Fibroblast of villous mesenchyme (primary cell): ENCODE measurements at regions not wholly inside any gene's neighbourhood (a gene's known extent, or its start where the extent isn't known, plus 50 kb on each side); places are given as distances from the start of the nearest gene placed in this dataset.

Experiments used
- DNase-seq: peaks from one replicate; pipeline ENCODE4 v3.0.0-alpha.2; 2010; ENCODE audit warnings: low read depth
- H3K4me3 ChIP-seq: 2 replicates; pipeline ENCODE4 v1.5.1; 2011; ENCODE audit warnings: low read depth, mild to moderate bottlenecking, low read length
- TF ChIP-seq, protein P1 (sequence below): IDR thresholded peaks from 2 replicates; pipeline ENCODE4 v1.5.1; 2012; ENCODE audit warnings: low read depth, mild to moderate bottlenecking, low read length; ENCODE audit not compliant: insufficient read depth

DNA sequence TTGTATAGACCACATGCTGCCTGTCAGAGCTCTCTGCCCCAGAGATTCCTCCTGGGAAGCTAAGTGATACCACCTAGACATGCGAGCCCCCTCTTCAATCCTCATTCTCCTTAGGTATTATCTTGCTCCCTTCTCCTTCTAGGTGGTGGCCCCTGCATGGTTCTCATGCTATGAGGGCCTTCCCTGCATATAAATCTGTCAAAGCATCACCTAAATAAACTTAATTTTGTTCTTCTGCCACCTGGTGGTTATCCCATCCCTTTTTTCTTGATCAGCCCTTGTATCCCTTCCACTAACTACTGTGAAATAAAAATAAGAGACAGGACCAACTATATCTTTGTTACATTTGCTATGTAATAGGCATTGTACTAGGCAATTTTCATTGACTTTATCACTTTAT lies 242.1 kb downstream of the CDC14C start:
- TF ChIP-seq, protein P1, sequence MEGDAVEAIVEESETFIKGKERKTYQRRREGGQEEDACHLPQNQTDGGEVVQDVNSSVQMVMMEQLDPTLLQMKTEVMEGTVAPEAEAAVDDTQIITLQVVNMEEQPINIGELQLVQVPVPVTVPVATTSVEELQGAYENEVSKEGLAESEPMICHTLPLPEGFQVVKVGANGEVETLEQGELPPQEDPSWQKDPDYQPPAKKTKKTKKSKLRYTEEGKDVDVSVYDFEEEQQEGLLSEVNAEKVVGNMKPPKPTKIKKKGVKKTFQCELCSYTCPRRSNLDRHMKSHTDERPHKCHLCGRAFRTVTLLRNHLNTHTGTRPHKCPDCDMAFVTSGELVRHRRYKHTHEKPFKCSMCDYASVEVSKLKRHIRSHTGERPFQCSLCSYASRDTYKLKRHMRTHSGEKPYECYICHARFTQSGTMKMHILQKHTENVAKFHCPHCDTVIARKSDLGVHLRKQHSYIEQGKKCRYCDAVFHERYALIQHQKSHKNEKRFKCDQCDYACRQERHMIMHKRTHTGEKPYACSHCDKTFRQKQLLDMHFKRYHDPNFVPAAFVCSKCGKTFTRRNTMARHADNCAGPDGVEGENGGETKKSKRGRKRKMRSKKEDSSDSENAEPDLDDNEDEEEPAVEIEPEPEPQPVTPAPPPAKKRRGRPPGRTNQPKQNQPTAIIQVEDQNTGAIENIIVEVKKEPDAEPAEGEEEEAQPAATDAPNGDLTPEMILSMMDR: peak; percentile 9

DNA sequence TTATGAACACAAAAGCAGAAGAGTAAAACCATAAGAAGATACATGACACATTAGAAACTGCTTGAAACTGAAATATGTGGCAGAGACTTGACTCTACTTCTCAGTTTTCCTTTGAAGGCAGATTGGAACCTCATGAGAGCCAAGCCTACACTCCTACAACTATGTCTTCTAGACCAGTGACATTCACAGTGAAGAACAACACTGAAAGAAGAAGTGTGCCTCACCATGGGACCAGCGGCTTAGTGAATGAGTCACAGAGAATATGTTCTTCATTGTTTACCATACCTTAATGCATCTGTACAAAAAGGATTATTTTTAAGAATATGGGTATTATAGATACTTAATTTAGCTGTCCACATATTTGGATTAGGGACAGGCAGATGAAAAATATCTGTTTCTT lies 248.3 kb downstream of the CDC14C start:
- H3K4me3 ChIP-seq: no peak overlapping the region
- DNase-seq: no peak
- TF ChIP-seq, protein P1: no peak

More for the DNA sequence above, 242.1 kb downstream of the CDC14C start:
- H3K4me3 ChIP-seq: no peak overlapping the region
- DNase-seq: peak; percentile 1

DNA sequence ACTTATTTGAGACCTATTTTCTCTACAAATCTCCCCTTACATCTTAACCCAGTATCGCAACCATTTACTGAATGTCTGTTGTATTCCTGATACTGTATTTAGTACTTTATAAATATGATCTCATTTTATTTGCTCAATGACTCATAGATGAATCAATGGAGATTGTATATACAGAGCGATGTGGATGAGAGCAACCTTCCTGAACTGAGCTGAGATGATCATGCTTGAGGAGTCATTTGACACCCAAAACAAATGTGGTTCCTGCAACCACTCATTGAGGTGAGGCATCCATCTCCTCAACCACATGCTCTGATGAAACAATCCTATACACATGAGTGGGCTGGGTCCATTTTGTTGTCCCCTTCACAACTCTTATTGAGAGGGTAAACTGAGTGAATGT lies 250.0 kb downstream of the CDC14C start:
- TF ChIP-seq, protein P1: no peak
- no peak overlapping the region for H3K4me3 ChIP-seq
- no peak for DNase-seq

- TF ChIP-seq, protein P1: peak; percentile 3
- H3K4me3 ChIP-seq: no peak overlapping the region
- no peak for DNase-seq
These were observed 263.4 kb downstream of the CDC14C start for GRCh38 chr7:49187543-49188268.

DNA sequence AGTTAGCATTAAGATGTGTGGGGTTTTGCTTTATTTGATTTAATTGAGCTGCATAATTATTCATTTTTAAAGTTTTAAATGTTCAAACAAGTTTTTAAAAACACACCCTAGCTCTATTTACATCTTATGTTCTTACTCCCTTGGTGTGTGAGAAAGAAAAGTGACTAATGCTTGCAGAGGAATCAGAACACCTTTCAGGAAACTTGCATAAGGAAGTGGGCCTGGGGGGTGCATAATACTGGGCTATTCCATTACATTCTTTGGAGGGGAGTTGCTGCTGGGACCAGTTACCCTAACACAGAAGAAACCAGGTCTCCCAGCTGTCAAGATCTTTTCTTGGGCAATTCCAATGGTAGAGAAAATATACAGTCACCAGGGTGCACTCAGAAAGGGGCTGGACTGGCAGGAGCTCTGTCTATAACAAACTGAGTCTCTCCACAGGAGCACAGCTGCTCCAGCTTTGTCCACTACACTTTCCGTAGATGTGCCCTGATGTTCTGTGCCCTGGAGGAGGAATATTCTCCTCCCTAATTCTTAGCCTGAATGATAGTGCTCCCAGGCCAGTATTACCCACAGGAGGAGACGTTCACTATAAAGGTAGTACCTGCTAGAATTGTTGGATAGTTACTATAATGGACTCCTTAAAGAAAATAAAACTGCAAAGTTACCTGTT lies 304.2 kb downstream of the CDC14C start:
- no peak for DNase-seq
- TF ChIP-seq, protein P1: no peak

DNA sequence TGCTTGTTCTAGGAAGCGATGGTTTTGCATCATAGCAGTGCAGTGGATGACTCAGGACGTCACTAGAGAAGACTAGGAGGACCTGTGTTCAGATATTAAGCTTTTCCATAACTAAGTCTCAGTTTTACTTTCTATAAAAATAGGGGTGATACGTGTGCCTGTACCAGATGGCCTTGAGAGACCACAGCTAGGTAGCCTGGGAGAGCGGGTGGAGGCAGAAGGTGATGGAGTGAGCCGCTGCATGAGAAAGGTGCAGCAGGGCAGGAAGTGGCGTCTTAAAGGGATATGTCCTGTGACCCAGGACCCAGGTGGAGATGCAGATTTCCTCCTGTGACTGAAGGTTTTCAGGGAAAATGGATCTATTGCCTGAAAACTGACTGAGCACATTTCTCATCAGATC lies 304.9 kb downstream of the CDC14C start:
- DNase-seq: no peak
- TF ChIP-seq, protein P1: no peak
- no peak overlapping the region for H3K4me3 ChIP-seq

More for the DNA sequence above, 304.2 kb downstream of the CDC14C start:
- no peak overlapping the region for H3K4me3 ChIP-seq
